ENCODE measurements at regions not wholly inside any gene's neighbourhood (a gene's known extent, or its start where the extent isn't known, plus 50 kb on each side); places are given as distances from the start of the nearest gene placed in this dataset.

- no peak for DNase-seq (ENCODE audit: low spot score)
Observed at GRCh38 chr15:98144388-98144787, 183.9 kb downstream of the ARRDC4 start.

DNA sequence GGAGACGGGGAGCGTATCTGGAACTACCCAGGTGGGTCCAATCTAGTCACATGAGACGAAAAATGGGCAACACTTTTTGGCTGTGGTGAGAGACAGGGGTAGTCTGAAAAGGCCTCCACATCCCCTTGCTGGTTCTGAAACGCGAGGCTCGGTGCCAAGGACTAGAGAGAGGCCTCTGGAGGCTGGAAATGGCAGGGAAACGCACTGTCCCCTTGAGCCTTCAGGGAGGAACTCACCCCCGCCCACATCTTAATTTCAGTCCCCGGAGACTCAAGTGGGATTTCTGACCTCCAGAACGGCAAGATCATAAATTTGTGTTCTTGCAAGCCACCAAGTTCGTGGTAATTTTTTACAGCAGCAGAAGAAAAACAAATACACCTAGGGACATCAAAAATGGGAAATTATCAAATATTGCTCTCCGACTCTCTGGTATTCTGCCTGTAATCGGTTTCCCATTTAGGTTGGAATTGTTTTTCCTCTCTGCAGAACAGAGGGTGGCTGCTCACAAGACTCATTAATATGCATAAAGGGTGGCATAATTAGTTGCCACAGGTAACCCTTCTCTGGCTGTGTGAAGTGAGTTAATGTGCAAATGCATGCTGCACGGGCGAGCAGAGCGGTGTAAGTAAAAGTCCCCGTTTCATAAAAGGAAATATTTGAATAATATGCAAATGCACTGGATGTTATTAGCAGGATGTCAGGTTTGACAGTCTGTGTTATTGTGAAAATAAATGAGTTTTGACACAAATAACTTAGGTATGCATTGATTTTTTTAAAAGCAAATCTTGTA is 185.7 kb downstream of the ARRDC4 start:
- no peak for DNase-seq (ENCODE audit: low spot score)

- DNase-seq (ENCODE audit: low spot score) = no peak
Observed at GRCh38 chr15:98147415-98147814, 186.9 kb downstream of the ARRDC4 start.

DNA sequence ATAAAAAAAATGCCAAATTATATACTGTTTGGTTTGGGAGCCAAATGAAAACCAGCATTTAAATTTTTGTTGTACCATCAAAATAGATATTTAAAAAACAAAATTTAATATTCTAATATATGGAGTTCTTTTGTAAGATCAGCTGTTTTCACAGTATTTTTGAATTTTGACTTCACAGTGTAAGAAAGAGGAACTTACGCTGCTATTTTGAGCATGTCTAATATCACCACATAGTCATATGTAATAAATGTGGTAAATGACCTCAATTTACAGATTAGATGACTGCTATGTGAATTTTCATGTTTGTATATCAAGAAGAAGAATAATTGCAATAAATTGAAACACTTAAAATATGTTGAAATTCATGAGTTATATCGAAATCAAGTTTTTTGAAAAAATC is 189.6 kb downstream of the ARRDC4 start:
- DNase-seq (ENCODE audit: low spot score) = no peak

- DNase-seq (ENCODE audit: low spot score) = no peak
Observed at GRCh38 chr15:98150536-98150935, 190.0 kb downstream of the ARRDC4 start.

- no peak for DNase-seq (ENCODE audit: low spot score)
Observed at GRCh38 chr15:98151096-98151495, 190.6 kb downstream of the ARRDC4 start.

DNA sequence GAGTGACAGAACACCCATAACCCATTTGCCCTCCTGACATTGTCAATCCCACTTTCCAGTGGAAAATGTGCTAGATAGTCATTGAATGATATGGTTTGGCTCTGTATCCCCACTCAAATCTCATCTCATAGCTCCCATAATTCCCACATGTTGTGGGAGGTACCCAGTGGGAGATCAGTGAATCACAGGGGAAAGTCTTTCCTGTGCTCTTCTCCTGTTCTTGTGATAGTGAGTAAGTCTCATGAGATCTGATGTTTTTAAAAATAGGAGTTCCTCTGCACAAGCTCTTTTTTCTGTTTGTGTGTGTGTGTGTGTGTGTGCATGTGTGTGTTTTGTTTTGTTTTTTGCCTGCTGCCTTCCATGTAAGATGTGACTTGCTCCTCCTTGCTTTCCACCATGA is 191.7 kb downstream of the ARRDC4 start:
- DNase-seq (ENCODE audit: low spot score) = no peak

- DNase-seq (ENCODE audit: low spot score) = no peak
Observed at GRCh38 chr15:98154863-98155262, 194.4 kb downstream of the ARRDC4 start.

GRCh38 chr15:98155356-98155755 is 194.9 kb downstream of the ARRDC4 start:
- no peak for DNase-seq (ENCODE audit: low spot score)

GRCh38 chr15:98160236-98160635 is 199.7 kb downstream of the ARRDC4 start:
- no peak for DNase-seq (ENCODE audit: low spot score)

DNA sequence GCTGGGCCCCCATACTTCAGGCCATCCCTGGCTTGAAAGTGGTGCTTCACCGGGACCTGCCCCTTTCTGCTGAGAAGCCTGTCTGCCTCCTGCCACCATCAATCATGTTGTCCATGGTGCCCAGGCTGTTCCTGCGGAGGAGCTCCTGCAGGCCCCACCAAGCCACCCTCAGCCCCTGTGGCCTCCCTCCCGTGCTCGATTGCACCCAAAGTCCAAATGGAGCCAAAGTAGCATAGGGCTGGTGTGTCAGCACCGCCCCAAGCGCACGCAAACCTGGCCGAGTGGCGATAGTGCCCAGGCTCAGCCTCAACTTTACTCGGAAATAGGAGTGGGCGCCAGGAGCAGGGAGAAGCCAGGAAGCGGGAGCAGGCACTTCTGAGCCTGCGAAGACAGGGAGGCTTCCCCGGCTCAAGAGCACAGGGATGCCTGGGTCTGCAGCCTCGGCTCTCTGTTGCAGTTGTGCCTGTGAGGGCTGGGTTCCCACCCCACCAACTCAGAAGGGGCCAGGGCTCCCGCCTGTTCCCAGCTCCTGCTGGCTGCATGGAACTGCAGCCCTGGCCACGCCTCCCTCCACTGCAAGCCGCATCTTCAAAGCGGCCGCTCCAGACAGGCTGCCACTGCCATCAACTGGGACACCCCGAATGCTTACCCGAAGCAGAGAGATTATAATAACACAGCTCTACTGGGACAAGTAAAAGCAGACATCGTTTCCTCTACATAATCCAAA is 203.0 kb downstream of the ARRDC4 start:
- DNase-seq (ENCODE audit: low spot score) = no peak

DNA sequence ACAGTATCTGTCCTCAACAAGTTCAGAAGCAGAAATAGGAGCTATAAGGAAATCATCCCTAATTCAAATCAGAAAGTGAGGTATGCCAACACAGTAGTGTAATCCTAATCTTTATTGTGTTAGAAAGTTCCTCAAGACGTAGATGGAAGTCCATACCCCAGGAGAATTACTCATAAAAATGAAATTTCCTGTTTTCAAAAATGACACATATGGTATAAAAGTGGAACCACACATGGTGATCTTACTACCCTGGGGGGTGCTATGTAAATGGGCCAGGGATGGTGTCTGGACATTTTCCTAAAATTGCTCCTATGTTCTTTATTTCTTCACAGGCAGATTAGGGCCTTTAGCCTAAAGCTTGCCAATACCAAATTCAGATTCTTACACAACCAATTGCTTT is 204.1 kb downstream of the ARRDC4 start:
- no peak for DNase-seq (ENCODE audit: low spot score)

DNA sequence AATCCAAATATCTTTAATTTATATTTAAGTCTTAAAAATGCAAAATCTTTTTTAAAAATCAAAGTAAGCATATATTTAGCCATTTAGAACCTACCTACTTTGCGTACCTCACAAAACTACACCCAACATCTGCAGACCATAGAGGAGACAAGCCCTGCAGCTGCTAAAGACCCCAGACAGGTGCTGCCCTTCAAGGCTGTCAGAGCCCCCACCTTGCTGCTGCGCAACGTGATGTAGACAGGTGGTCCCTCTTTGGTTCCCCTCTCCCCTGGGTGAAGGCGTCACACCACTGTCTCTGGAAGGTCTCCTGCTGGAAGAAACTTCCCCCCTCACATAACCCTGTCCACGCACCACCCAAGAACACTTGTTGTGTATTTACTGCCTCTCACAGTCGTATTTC is 204.5 kb downstream of the ARRDC4 start:
- DNase-seq (ENCODE audit: low spot score) = no peak

DNA sequence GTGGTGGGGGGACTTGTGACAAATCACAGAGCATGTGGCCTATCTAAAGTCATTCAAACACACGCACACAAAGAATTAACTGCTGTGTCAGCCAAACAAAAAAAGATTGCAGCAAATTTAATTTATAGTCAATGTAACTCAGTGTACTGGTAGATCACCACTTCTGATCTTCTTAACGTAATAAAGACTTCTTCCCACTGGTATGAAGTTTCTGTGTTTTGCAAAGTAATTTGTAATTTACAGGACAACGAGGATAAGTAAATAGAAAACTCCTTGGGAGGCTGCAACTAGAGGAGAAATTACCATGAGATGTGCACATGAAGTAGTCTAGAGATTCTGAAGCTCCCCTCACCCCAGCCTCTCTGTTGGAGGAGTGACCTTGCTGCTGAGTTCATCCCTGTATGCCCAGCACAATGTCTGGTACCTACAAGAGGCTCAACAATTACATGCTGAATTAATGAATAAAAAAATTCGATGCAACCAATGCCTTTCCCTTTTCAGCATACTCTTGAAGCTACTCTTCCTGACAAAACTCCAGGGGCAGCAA is 207.3 kb downstream of the ARRDC4 start:
- no peak for DNase-seq (ENCODE audit: low spot score)

- DNase-seq (ENCODE audit: low spot score) = no peak
Observed at GRCh38 chr15:98169551-98169950, 209.0 kb downstream of the ARRDC4 start.

- DNase-seq (ENCODE audit: low spot score) = no peak
Observed at GRCh38 chr15:98174286-98174685, 213.8 kb downstream of the ARRDC4 start.

DNA sequence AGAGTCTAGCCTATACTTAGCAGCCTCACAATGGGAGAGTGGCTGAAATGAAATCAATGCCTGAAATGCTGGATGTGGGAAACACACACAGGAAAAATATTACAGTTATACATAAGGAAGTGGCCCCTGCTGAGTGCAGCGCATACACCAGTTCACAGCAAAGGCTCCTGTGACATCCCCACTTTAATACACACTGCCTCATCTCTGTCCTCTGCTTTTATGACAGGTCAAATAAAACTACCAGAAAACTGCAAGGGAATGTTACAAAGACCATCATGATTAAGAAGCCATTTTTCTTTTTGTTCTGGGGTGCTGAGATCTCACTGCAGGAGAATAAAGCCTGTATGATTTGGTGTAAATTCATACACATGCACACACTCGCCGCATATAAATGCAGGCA is 214.3 kb downstream of the ARRDC4 start:
- DNase-seq (ENCODE audit: low spot score) = no peak

- peak; percentile 40 for DNase-seq (ENCODE audit: low spot score)
Observed at GRCh38 chr15:98177966-98178592, 217.6 kb downstream of the ARRDC4 start.

DNA sequence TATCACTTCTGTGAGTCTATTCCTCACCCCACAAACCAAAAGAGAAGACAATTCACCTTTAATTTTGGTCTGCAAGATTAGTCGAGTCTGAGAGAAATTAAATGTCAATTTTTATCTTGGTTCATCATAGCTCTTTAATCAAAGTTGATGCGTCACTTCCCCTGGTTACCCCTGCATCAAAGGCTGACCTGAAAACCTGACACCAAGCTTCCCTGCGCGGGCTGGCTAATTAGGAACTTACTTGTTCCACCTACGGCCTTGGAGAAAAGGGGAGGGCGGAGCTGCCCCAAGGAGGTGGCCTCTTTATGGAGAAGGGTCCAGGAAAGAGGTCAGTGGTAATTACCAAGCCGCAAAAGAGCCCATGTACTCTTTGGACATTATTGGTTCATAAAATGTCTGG is 218.4 kb downstream of the ARRDC4 start:
- DNase-seq (ENCODE audit: low spot score) = no peak

DNA sequence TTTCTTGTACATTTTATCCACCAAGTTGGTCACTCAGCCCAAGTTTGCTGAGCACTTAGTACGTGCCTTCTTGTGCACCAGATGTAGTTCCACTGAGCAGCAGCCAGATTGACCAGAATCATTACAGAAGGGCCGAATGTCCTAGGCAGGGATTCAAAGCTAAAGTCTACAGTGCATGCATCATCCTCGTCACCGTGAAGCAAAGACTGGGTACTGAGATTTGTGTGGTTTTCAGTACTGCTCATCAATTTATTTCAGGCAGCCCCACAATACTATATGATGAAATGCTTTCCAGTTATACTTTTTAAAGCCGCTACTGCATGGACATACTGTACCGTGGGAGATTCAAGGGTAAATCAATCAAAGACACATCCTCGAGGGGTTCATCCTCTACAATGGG is 227.0 kb downstream of the ARRDC4 start:
- DNase-seq (ENCODE audit: low spot score) = no peak

DNA sequence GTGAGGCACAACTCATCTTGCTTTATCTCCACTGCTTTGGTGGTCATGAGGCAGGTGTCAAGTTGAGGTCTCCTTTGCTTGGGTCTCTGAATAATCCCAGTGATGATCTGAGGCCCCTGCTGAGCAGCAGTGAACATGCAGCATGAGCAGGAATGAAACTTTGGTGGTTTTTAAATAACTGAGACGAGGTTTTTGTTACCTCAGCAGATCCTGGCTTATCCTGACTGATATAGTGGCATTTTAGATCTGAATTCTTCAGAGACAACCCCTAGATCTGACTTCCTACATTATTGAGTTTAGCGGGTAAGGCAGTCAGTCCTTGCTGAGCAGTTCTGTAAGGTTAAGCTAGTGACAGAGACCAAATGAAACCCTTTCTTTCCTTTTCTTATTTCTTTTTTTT is 230.4 kb downstream of the ARRDC4 start:
- no peak for DNase-seq (ENCODE audit: low spot score)

- DNase-seq (ENCODE audit: low spot score) = no peak
Observed at GRCh38 chr15:98195796-98196195, 235.3 kb downstream of the ARRDC4 start.

- DNase-seq (ENCODE audit: low spot score) = no peak
Observed at GRCh38 chr15:98196371-98196770, 235.9 kb downstream of the ARRDC4 start.

Measured in globus pallidus (tissue), 1 donor.